ENCODE measurements at regions not wholly inside any gene's neighbourhood (a gene's known extent, or its start where the extent isn't known, plus 50 kb on each side); places are given as distances from the start of the nearest gene placed in this dataset.

- H3K9ac ChIP-seq (ENCODE audit: low read length in 3 of 3), result no peak overlapping the region
- DNase-seq, result peak in 1 of 5 donors; percentile 13
These were observed 109.5 kb upstream of the KCNAB1 start for GRCh38 chr3:156010829-156011228.

GRCh38 chr3:156014489-156014888, 105.9 kb upstream of the KCNAB1 start:
- FAIRE-seq (no peak), DNase-seq (no peak)
- Histone ChIP-seq H3K4me1 (ENCODE audit: control insufficient read depth in 2 of 3, insufficient read depth in 2 of 3, low read depth in 1 of 3, low read length in 3 of 3) (no peaks in the 10 kb centered on the region), H3K9ac (ENCODE audit: low read length in 3 of 3) (no peak overlapping the region), H3K4me3 (ENCODE audit: low read length in 3 of 3) (no peak overlapping the region), H3K27ac (ENCODE audit: low read depth in 2 of 2, low read length in 2 of 2) (no peak overlapping the region), H3K9me3 (ENCODE audit: control insufficient read depth in 2 of 3, insufficient read depth in 1 of 3, low read length in 3 of 3) (no peaks in the 10 kb centered on the region), H3K27me3 (ENCODE audit: control insufficient read depth, insufficient read depth, low read length) (no peaks in the 10 kb centered on the region), H3K36me3 (ENCODE audit: control insufficient read depth in 2 of 3, insufficient read depth in 3 of 3, low read length in 3 of 3) (no peaks in the 10 kb centered on the region)
- intact Hi-C loops (cut with DNase I), result no loop called here
- TF ChIP-seq CTCF (IDR thresholded peaks at IDR 0.05; ENCODE audit: borderline replicate concordance, extremely low read depth, insufficient read depth), result no peak

More at GRCh38 chr3:156010829-156011228, 109.5 kb upstream of the KCNAB1 start:
- Histone ChIP-seq H3K36me3 (ENCODE audit: control insufficient read depth in 2 of 3, insufficient read depth in 3 of 3, low read length in 3 of 3) (no peaks in the 10 kb centered on the region), H3K4me1 (ENCODE audit: control insufficient read depth in 2 of 3, insufficient read depth in 2 of 3, low read depth in 1 of 3, low read length in 3 of 3) (no peaks in the 10 kb centered on the region), H3K27ac (ENCODE audit: low read depth in 2 of 2, low read length in 2 of 2) (no peak overlapping the region), H3K27me3 (ENCODE audit: control insufficient read depth, insufficient read depth, low read length) (no peaks in the 10 kb centered on the region), H3K9me3 (ENCODE audit: control insufficient read depth in 2 of 3, insufficient read depth in 1 of 3, low read length in 3 of 3) (no peaks in the 10 kb centered on the region), H3K4me3 (ENCODE audit: low read length in 3 of 3) (no peak overlapping the region)
- FAIRE-seq, result no peak
- intact Hi-C loops (cut with DNase I), result no loop called here
- peak; percentile 36 for TF ChIP-seq CTCF (IDR thresholded peaks at IDR 0.05; ENCODE audit: borderline replicate concordance, extremely low read depth, insufficient read depth)

- Histone ChIP-seq H3K4me3 (ENCODE audit: low read length in 3 of 3) (no peak overlapping the region), H3K9me3 (ENCODE audit: control insufficient read depth in 2 of 3, insufficient read depth in 1 of 3, low read length in 3 of 3) (no peaks in the 10 kb centered on the region), H3K36me3 (ENCODE audit: control insufficient read depth in 2 of 3, insufficient read depth in 3 of 3, low read length in 3 of 3) (no peaks in the 10 kb centered on the region), H3K27ac (ENCODE audit: low read depth in 2 of 2, low read length in 2 of 2) (no peak overlapping the region), H3K27me3 (ENCODE audit: control insufficient read depth, insufficient read depth, low read length) (no peaks in the 10 kb centered on the region), H3K4me1 (ENCODE audit: control insufficient read depth in 2 of 3, insufficient read depth in 2 of 3, low read depth in 1 of 3, low read length in 3 of 3) (no peaks in the 10 kb centered on the region), H3K9ac (ENCODE audit: low read length in 3 of 3) (no peak overlapping the region)
- FAIRE-seq, result no peak
- intact Hi-C loops (cut with DNase I), result no loop called here
- TF ChIP-seq CTCF (IDR thresholded peaks at IDR 0.05; ENCODE audit: borderline replicate concordance, extremely low read depth, insufficient read depth), result no peak
- DNase-seq, result no peak
These were observed 103.5 kb upstream of the KCNAB1 start for GRCh38 chr3:156016902-156017301.

- FAIRE-seq (no peak), DNase-seq (peak in 1 of 5 donors; percentile 43)
- H3K4me3 ChIP-seq (ENCODE audit: low read length in 3 of 3), result no peak overlapping the region
- H3K36me3 ChIP-seq (ENCODE audit: control insufficient read depth in 2 of 3, insufficient read depth in 3 of 3, low read length in 3 of 3), result no peaks in the 10 kb centered on the region
- no peaks in the 10 kb centered on the region for H3K4me1 ChIP-seq (ENCODE audit: control insufficient read depth in 2 of 3, insufficient read depth in 2 of 3, low read depth in 1 of 3, low read length in 3 of 3)
- no peak overlapping the region for H3K27ac ChIP-seq (ENCODE audit: low read depth in 2 of 2, low read length in 2 of 2)
- H3K9me3 ChIP-seq (ENCODE audit: control insufficient read depth in 2 of 3, insufficient read depth in 1 of 3, low read length in 3 of 3), result no peaks in the 10 kb centered on the region
- H3K27me3 ChIP-seq (ENCODE audit: control insufficient read depth, insufficient read depth, low read length), result no peaks in the 10 kb centered on the region
- intact Hi-C loops (cut with DNase I), result no loop called here
- no peak overlapping the region for H3K9ac ChIP-seq (ENCODE audit: low read length in 3 of 3)
- TF ChIP-seq CTCF (IDR thresholded peaks at IDR 0.05; ENCODE audit: borderline replicate concordance, extremely low read depth, insufficient read depth), result no peak
These were observed 102.9 kb upstream of the KCNAB1 start for GRCh38 chr3:156017352-156018030.
